Superior temporal gyrus (tissue), 1 donor: ENCODE measurements at regions not wholly inside any gene's neighbourhood (a gene's known extent, or its start where the extent isn't known, plus 50 kb on each side); places are given as distances from the start of the nearest gene placed in this dataset.

Experiments
- DNase-seq: peaks from one replicate; pipeline ENCODE4 v3.0.0-alpha.2; 2016; ENCODE audit errors: extremely low spot score

GRCh38 chr11:95388086-95388485, 157.1 kb upstream of the SESN3 start:
- no peak for DNase-seq

GRCh38 chr11:95387325-95387724, 156.3 kb upstream of the SESN3 start:
- DNase-seq = no peak

- DNase-seq = no peak
Measured at GRCh38 chr11:95385577-95385976, 154.6 kb upstream of the SESN3 start.

- no peak for DNase-seq
Measured at GRCh38 chr11:95379479-95379878, 148.5 kb upstream of the SESN3 start.

GRCh38 chr11:95378789-95379188, 147.8 kb upstream of the SESN3 start:
- DNase-seq = no peak

- no peak for DNase-seq
Measured at GRCh38 chr11:95378111-95378510, 147.1 kb upstream of the SESN3 start.

- no peak for DNase-seq
Measured at GRCh38 chr11:95375886-95376285, 144.9 kb upstream of the SESN3 start.

GRCh38 chr11:95375451-95375850, 144.4 kb upstream of the SESN3 start:
- no peak for DNase-seq

- no peak for DNase-seq
Measured at GRCh38 chr11:95374105-95374504, 143.1 kb upstream of the SESN3 start.

- DNase-seq = no peak
Measured at GRCh38 chr11:95373241-95373640, 142.2 kb upstream of the SESN3 start.

GRCh38 chr11:95372097-95372656, 141.2 kb upstream of the SESN3 start:
- no peak for DNase-seq

- no peak for DNase-seq
Measured at GRCh38 chr11:95371153-95371552, 140.2 kb upstream of the SESN3 start.

- no peak for DNase-seq
Measured at GRCh38 chr11:95367726-95368125, 136.7 kb upstream of the SESN3 start.

- no peak for DNase-seq
Measured at GRCh38 chr11:95365348-95365747, 134.3 kb upstream of the SESN3 start.

- DNase-seq = no peak
Measured at GRCh38 chr11:95364324-95365295, 133.6 kb upstream of the SESN3 start.

- DNase-seq = no peak
Measured at GRCh38 chr11:95363708-95364107, 132.7 kb upstream of the SESN3 start.

- no peak for DNase-seq
Measured at GRCh38 chr11:95363164-95363563, 132.2 kb upstream of the SESN3 start.

GRCh38 chr11:95361180-95361579, 130.2 kb upstream of the SESN3 start:
- DNase-seq = no peak

GRCh38 chr11:95360377-95361075, 129.5 kb upstream of the SESN3 start:
- no peak for DNase-seq

- DNase-seq = no peak
Measured at GRCh38 chr11:95359756-95360155, 128.8 kb upstream of the SESN3 start.

GRCh38 chr11:95359341-95359663, 128.3 kb upstream of the SESN3 start:
- no peak for DNase-seq

GRCh38 chr11:95358511-95359340, 127.7 kb upstream of the SESN3 start:
- no peak for DNase-seq
